ENCODE measurements at regions not wholly inside any gene's neighbourhood (a gene's known extent, or its start where the extent isn't known, plus 50 kb on each side); places are given as distances from the start of the nearest gene placed in this dataset.

GRCh38 chr2:133768256-133768655 lies 200.0 kb upstream of the NCKAP5 start:
- no peak for TF ChIP-seq CTCF (conservative IDR thresholded peaks at IDR 0.05; ENCODE audit: low read depth, low read length)
- TF ChIP-seq POLR2A (IDR thresholded peaks at IDR 0.05; ENCODE audit: low read depth, low read length), result no peak
- no peak for TF ChIP-seq RFX5 (IDR thresholded peaks at IDR 0.05; ENCODE audit: low read depth, low read length)
- TF ChIP-seq RAD21 (IDR thresholded peaks at IDR 0.05; ENCODE audit: low read length), result no peak
- TF ChIP-seq USF2 (IDR thresholded peaks at IDR 0.05; ENCODE audit: low read depth, low read length), result no peak
- no peak for TF ChIP-seq MAFK (IDR thresholded peaks at IDR 0.05; ENCODE audit: low read depth, low read length)
